Mesenchymal stem cell (in vitro differentiated cells and primary cell): ENCODE measurements at regions not wholly inside any gene's neighbourhood (a gene's known extent, or its start where the extent isn't known, plus 50 kb on each side); places are given as distances from the start of the nearest gene placed in this dataset.
A peak's percentile ranks its signal among the peaks of the same experiment; 100 is the strongest.

Experiments
- DNase-seq: peaks from one replicate; pipeline ENCODE4 v3.0.0-alpha.2; 2013
- H2AFZ ChIP-seq: one replicate; pipeline ENCODE4 v1.6.1; 2013; ENCODE audit warnings: low read depth, mild to moderate bottlenecking, control low read depth, inconsistent platforms, low read length, moderate library complexity
- H2AK5ac ChIP-seq: 2 replicates; pipeline ENCODE4 v1.6.1; 2013; ENCODE audit warnings: low read length, moderate library complexity, mild to moderate bottlenecking, inconsistent platforms; ENCODE audit not compliant: severe bottlenecking
- H2BK120ac ChIP-seq: one replicate; pipeline ENCODE4 v1.6.1; 2013; ENCODE audit warnings: low read depth, mild to moderate bottlenecking, inconsistent platforms, low read length, moderate library complexity
- H2BK12ac ChIP-seq, 2 experiments: one replicate each; pipeline ENCODE4 v1.6.1; 2013; ENCODE audit warnings: inconsistent platforms in 2 of 2, low read length in 2 of 2, mild to moderate bottlenecking in 2 of 2, moderate library complexity in 2 of 2, control low read depth in 1 of 2
- H2BK15ac ChIP-seq: one replicate; pipeline ENCODE4 v1.6.1; 2013; ENCODE audit warnings: mild to moderate bottlenecking, low read depth, inconsistent platforms; ENCODE audit not compliant: poor library complexity, severe bottlenecking
- H2BK5ac ChIP-seq: 2 replicates; pipeline ENCODE4 v1.6.1; 2013; ENCODE audit warnings: low read depth, mild to moderate bottlenecking, low read length, control low read depth, inconsistent platforms; ENCODE audit not compliant: poor library complexity, severe bottlenecking
- H3K14ac ChIP-seq, 2 experiments: one replicate each; pipeline ENCODE4 v1.6.1; 2013; ENCODE audit warnings: inconsistent platforms in 2 of 2, low read length in 2 of 2, control low read depth in 1 of 2, mild to moderate bottlenecking in 1 of 2, moderate library complexity in 1 of 2
- H3K18ac ChIP-seq, 2 experiments: one replicate each; pipeline ENCODE4 v1.6.1; 2013; ENCODE audit warnings: inconsistent platforms in 2 of 2, low read length in 2 of 2, control low read depth in 1 of 2, low read depth in 1 of 2, mild to moderate bottlenecking in 1 of 2
- H3K23ac ChIP-seq, 2 experiments: one replicate each; pipeline ENCODE4 v1.6.1; 2013; ENCODE audit warnings: inconsistent platforms in 2 of 2, low read length in 2 of 2, mild to moderate bottlenecking in 2 of 2, moderate library complexity in 2 of 2, control low read depth in 1 of 2
- H3K27ac ChIP-seq: 2 replicates; pipeline ENCODE4 v1.5.1; 2013; ENCODE audit warnings: mild to moderate bottlenecking, moderate library complexity, low read length, control low read depth, inconsistent platforms; ENCODE audit not compliant: poor library complexity, severe bottlenecking
- H3K27me3 ChIP-seq, 2 experiments: 2 replicates each; pipeline versions ENCODE4 v1.6.1 to v1.7.0; 2013; ENCODE audit warnings: low read length in 2 of 2, mild to moderate bottlenecking in 2 of 2, moderate library complexity in 2 of 2, control low read depth in 1 of 2, inconsistent platforms in 1 of 2; ENCODE audit not compliant: control insufficient read depth in 1 of 2, insufficient read depth in 1 of 2
- H3K36me3 ChIP-seq, 2 experiments: 2 replicates each; pipeline versions ENCODE4 v1.6.1 to v1.7.0; 2013; ENCODE audit warnings: low read length in 2 of 2, control low read depth in 1 of 2, inconsistent platforms in 1 of 2, low read depth in 1 of 2, mild to moderate bottlenecking in 1 of 2; ENCODE audit not compliant: insufficient read depth in 2 of 2, control insufficient read depth in 1 of 2
- H3K4ac ChIP-seq, 2 experiments: one replicate each; pipeline ENCODE4 v1.6.1; 2013; ENCODE audit warnings: inconsistent platforms in 2 of 2, low read length in 2 of 2, mild to moderate bottlenecking in 2 of 2, moderate library complexity in 2 of 2, control low read depth in 1 of 2, low read depth in 1 of 2
- H3K4me1 ChIP-seq: 2 replicates; pipeline ENCODE4 v1.6.1; 2013; ENCODE audit warnings: low read depth, low read length, control low read depth; ENCODE audit not compliant: control insufficient read depth, insufficient read depth
- H3K4me2 ChIP-seq: 2 replicates; pipeline ENCODE4 v1.6.1; 2013; ENCODE audit warnings: low read length, mild to moderate bottlenecking, inconsistent platforms; ENCODE audit not compliant: poor library complexity, severe bottlenecking
- H3K4me3 ChIP-seq, 2 experiments: 2 replicates each; pipeline versions ENCODE4 v1.5.1 to v1.7.0; 2013; ENCODE audit warnings: low read length in 2 of 2, mild to moderate bottlenecking in 2 of 2, control low read depth in 1 of 2, low read depth in 1 of 2; ENCODE audit not compliant: insufficient read depth in 1 of 2
- H3K79me1 ChIP-seq: replicated peaks from 2 replicates; pipeline ENCODE4 v1.6.1; 2013; ENCODE audit warnings: mild to moderate bottlenecking, control low read depth, low read length, inconsistent platforms; ENCODE audit not compliant: poor library complexity, severe bottlenecking
- H3K9ac ChIP-seq: 2 replicates; pipeline ENCODE4 v1.7.0; 2013; ENCODE audit warnings: mild to moderate bottlenecking, low read length, moderate library complexity
- H3K9me3 ChIP-seq: 2 replicates; pipeline ENCODE4 v1.7.0; 2013; ENCODE audit warnings: mild to moderate bottlenecking, low read length; ENCODE audit not compliant: control insufficient read depth
- H4K8ac ChIP-seq: one replicate; pipeline ENCODE4 v1.6.1; 2013; ENCODE audit warnings: inconsistent platforms, mild to moderate bottlenecking, low read length, moderate library complexity
- H4K91ac ChIP-seq: one replicate; pipeline ENCODE4 v1.6.1; 2013; ENCODE audit warnings: mild to moderate bottlenecking, low read length, inconsistent platforms
- WGBS: methylation state at CpG from one replicate; pipeline ENCODE4 v1.1.7; 2013; ENCODE audit warnings: mixed read lengths; 5-methylcytosine and 5-hydroxymethylcytosine counted together

- no peak for DNase-seq
- no peak overlapping the region for H2BK120ac ChIP-seq
- no peaks in the 10 kb centered on the region for H3K79me1 ChIP-seq
- no peak overlapping the region for H3K4ac ChIP-seq
- H3K4me1 ChIP-seq, result no peaks in the 10 kb centered on the region
- WGBS, result 55% methylated on average over 6 of the region's 6 CpGs
- no peak overlapping the region for H2AFZ ChIP-seq
- no peak overlapping the region for H2BK5ac ChIP-seq
- no peak overlapping the region for H3K14ac ChIP-seq
- no peak overlapping the region for H2BK15ac ChIP-seq
- no peak overlapping the region for H3K4me2 ChIP-seq
- H4K8ac ChIP-seq, result no peak overlapping the region
- no peaks in the 10 kb centered on the region for H3K27me3 ChIP-seq
- H3K9ac ChIP-seq, result no peak overlapping the region
- no peak overlapping the region for H3K23ac ChIP-seq
- H2AK5ac ChIP-seq, result no peak overlapping the region
- no peak overlapping the region for H3K18ac ChIP-seq
- H3K4me3 ChIP-seq, result no peak overlapping the region
- no peaks in the 10 kb centered on the region for H3K9me3 ChIP-seq
- H2BK12ac ChIP-seq, result no peak overlapping the region
- no peak overlapping the region for H4K91ac ChIP-seq
- H3K27ac ChIP-seq, result no peak overlapping the region
- H3K36me3 ChIP-seq, result no peaks in the 10 kb centered on the region
Observed at GRCh38 chr15:53133255-53133850, 343.2 kb upstream of the ONECUT1 start.

GRCh38 chr15:53130943-53131342 is 340.8 kb upstream of the ONECUT1 start:
- H2AFZ ChIP-seq, result no peak overlapping the region

GRCh38 chr15:53129121-53129904 is 339.2 kb upstream of the ONECUT1 start:
- Histone ChIP-seq H3K4me3 (no peak overlapping the region), H2AK5ac (no peak overlapping the region), H2BK120ac (no peak overlapping the region), H2AFZ (no peak overlapping the region), H2BK12ac (no peak overlapping the region), H3K9ac (no peak overlapping the region), H4K8ac (no peak overlapping the region), H3K18ac (no peak overlapping the region), H3K27ac (no peak overlapping the region), H3K36me3 (no peaks in the 10 kb centered on the region), H3K9me3 (no peaks in the 10 kb centered on the region), H4K91ac (no peak overlapping the region), H2BK15ac (no peak overlapping the region), H3K23ac (no peak overlapping the region), H3K79me1 (no peaks in the 10 kb centered on the region), H3K27me3 (no peaks in the 10 kb centered on the region), H3K4me1 (no peaks in the 10 kb centered on the region), H2BK5ac (no peak overlapping the region), H3K14ac (no peak overlapping the region), H3K4me2 (no peak overlapping the region), H3K4ac (no peak overlapping the region)
- DNase-seq, result no peak
- WGBS, result 87% methylated on average over 8 of the region's 12 CpGs

More at GRCh38 chr15:53130943-53131342, 340.8 kb upstream of the ONECUT1 start:
- Histone ChIP-seq H2BK15ac (no peak overlapping the region), H4K8ac (no peak overlapping the region), H2AK5ac (no peak overlapping the region), H3K9ac (no peak overlapping the region), H3K4me1 (no peaks in the 10 kb centered on the region), H4K91ac (no peak overlapping the region), H2BK12ac (no peak overlapping the region), H3K23ac (no peak overlapping the region), H3K14ac (no peak overlapping the region), H3K18ac (no peak overlapping the region), H3K9me3 (no peaks in the 10 kb centered on the region), H3K27ac (no peak overlapping the region), H3K79me1 (no peaks in the 10 kb centered on the region), H3K4me3 (no peak overlapping the region), H3K27me3 (no peaks in the 10 kb centered on the region), H2BK5ac (no peak overlapping the region), H3K4me2 (no peak overlapping the region), H3K4ac (no peak overlapping the region), H3K36me3 (no peaks in the 10 kb centered on the region), H2BK120ac (no peak overlapping the region)
- DNase-seq, result no peak
- 89% methylated on average over 3 of the region's 3 CpGs for WGBS

GRCh38 chr15:53128652-53129051 is 338.5 kb upstream of the ONECUT1 start:
- Histone ChIP-seq H3K79me1 (no peaks in the 10 kb centered on the region), H3K14ac (no peak overlapping the region), H3K27me3 (no peaks in the 10 kb centered on the region), H3K4me1 (no peaks in the 10 kb centered on the region), H3K27ac (no peak overlapping the region), H2BK12ac (no peak overlapping the region), H3K9ac (no peak overlapping the region), H2BK5ac (peak overlapping the region; percentile 14), H3K18ac (no peak overlapping the region), H4K91ac (no peak overlapping the region), H3K36me3 (no peaks in the 10 kb centered on the region), H2AFZ (no peak overlapping the region), H2BK120ac (no peak overlapping the region), H4K8ac (no peak overlapping the region), H2AK5ac (no peak overlapping the region), H2BK15ac (no peak overlapping the region), H3K4me3 (no peak overlapping the region), H3K4me2 (no peak overlapping the region), H3K9me3 (no peaks in the 10 kb centered on the region), H3K23ac (no peak overlapping the region), H3K4ac (no peak overlapping the region)
- WGBS, result 61% methylated on average over 2 of the region's 5 CpGs
- no peak for DNase-seq
